ENCODE measurements at regions not wholly inside any gene's neighbourhood (a gene's known extent, or its start where the extent isn't known, plus 50 kb on each side); places are given as distances from the start of the nearest gene placed in this dataset.

DNA sequence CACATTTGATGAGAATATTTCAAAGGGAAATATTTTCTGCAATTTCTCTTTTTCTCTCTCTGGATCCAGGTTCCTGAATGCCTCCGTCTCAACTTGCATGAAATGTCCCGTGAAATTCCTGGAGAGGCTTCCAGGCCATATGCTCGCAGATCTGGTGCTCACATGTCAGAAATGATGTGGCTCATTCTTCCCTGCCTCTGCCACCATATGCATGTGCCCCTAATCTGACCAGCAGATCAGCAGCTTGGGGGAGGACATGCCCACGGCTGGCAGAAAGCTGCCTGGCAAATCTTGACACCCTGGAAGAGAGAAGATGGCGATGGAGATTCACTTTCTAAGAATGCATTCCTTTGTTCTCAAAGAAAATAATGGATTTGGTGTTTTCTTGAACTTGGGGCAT lies 490.7 kb downstream of the RPS24 start:
- TF ChIP-seq FOXP2 (optimal IDR thresholded peaks at IDR 0.05; ENCODE audit: control extremely low read depth, extremely low read length, insufficient read depth), result no peak
- no peak for TF ChIP-seq POLR2AphosphoS5 (IDR thresholded peaks at IDR 0.05; ENCODE audit: borderline replicate concordance, low read depth, low read length)
- no peak for TF ChIP-seq EZH2 (IDR thresholded peaks at IDR 0.05)
- no peak for DNase-seq (ENCODE audit: low read depth, low spot score)
- Histone ChIP-seq H3K9ac (ENCODE audit: insufficient read length) (no peak overlapping the region), H3K4me3 (no peak overlapping the region), H3K27ac (no peak overlapping the region), H3K9me3 (ENCODE audit: low read depth, low read length) (no peaks in the 10 kb centered on the region), H3K36me3 (ENCODE audit: insufficient read depth, low read length) (no peaks in the 10 kb centered on the region)

DNA sequence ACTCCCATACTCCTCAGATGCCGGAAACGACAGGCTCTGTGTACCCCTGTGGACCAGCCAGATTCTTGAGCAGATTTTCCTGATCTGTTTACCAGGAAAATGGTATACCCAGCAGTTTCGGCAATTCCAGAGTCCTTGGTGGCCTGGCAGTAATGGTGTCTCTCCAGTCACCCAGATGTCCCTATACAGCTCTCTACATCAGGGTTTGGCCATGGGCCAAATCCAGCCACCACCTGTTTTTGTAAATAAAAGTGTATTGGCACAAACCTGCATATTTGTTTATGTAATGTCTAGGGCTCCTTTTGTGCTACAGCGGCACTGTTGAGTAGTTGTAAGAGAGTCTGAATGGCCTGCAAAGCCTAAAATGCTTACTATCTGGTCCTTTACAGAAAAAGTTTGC lies 491.3 kb downstream of the RPS24 start:
- H3K9ac ChIP-seq (ENCODE audit: insufficient read length), result no peak overlapping the region
- no peak for DNase-seq (ENCODE audit: low read depth, low spot score)
- no peak overlapping the region for H3K4me3 ChIP-seq
- no peaks in the 10 kb centered on the region for H3K9me3 ChIP-seq (ENCODE audit: low read depth, low read length)
- TF ChIP-seq EZH2 (IDR thresholded peaks at IDR 0.05) (no peak), POLR2AphosphoS5 (IDR thresholded peaks at IDR 0.05; ENCODE audit: borderline replicate concordance, low read depth, low read length) (no peak), FOXP2 (optimal IDR thresholded peaks at IDR 0.05; ENCODE audit: control extremely low read depth, extremely low read length, insufficient read depth) (no peak)
- no peaks in the 10 kb centered on the region for H3K36me3 ChIP-seq (ENCODE audit: insufficient read depth, low read length)
- H3K27ac ChIP-seq, result no peak overlapping the region

DNA sequence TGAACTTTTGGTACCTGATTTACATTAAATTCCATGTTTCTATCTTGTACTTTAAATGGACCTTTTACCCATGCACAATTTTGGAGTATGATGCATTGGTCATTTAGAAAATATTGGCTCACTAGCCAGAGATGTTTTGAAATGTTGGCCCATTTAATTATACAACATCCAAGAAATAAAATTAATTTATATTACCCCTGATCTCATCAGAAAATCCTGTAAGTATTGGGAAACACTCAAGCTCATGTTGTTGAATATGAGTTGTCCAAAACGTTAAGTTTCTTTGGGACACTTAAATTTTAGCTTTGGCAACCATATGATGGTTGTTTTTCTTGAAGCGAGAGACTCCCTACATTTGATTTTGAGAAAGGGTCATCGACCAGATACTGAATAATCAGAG lies 492.7 kb downstream of the RPS24 start:
- no peak for TF ChIP-seq EZH2 (IDR thresholded peaks at IDR 0.05)
- no peak for TF ChIP-seq POLR2AphosphoS5 (IDR thresholded peaks at IDR 0.05; ENCODE audit: borderline replicate concordance, low read depth, low read length)
- no peak for TF ChIP-seq FOXP2 (optimal IDR thresholded peaks at IDR 0.05; ENCODE audit: control extremely low read depth, extremely low read length, insufficient read depth)
- no peak overlapping the region for H3K27ac ChIP-seq
- no peak overlapping the region for H3K9ac ChIP-seq (ENCODE audit: insufficient read length)
- H3K36me3 ChIP-seq (ENCODE audit: insufficient read depth, low read length), result no peaks in the 10 kb centered on the region
- DNase-seq (ENCODE audit: low read depth, low spot score), result no peak
- H3K9me3 ChIP-seq (ENCODE audit: low read depth, low read length), result no peaks in the 10 kb centered on the region
- H3K4me3 ChIP-seq, result no peak overlapping the region

DNA sequence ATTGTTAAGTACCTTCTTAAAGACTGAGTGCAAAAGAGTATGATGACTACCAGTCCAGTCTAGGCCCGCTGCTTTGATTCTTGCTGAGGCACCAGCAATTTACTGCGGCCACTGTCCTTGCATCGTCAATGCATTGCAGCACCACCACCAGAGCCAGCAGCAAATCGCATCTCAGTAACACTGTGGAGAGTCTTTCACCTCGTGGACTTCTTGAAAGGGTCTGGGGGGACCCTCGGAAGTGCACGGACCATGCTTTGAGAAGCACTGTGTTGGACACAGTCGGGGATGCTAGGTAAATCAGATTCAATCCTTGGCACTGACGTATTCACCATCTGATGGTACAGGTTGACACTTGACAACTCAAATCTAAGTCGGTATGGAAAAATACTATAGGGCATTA lies 493.6 kb downstream of the RPS24 start:
- Histone ChIP-seq H3K4me3 (no peak overlapping the region), H3K9me3 (ENCODE audit: low read depth, low read length) (no peaks in the 10 kb centered on the region), H3K27ac (no peak overlapping the region), H3K36me3 (ENCODE audit: insufficient read depth, low read length) (no peaks in the 10 kb centered on the region), H3K9ac (ENCODE audit: insufficient read length) (no peak overlapping the region)
- no peak for DNase-seq (ENCODE audit: low read depth, low spot score)
- TF ChIP-seq EZH2 (IDR thresholded peaks at IDR 0.05) (no peak), POLR2AphosphoS5 (IDR thresholded peaks at IDR 0.05; ENCODE audit: borderline replicate concordance, low read depth, low read length) (no peak), FOXP2 (optimal IDR thresholded peaks at IDR 0.05; ENCODE audit: control extremely low read depth, extremely low read length, insufficient read depth) (no peak)

DNA sequence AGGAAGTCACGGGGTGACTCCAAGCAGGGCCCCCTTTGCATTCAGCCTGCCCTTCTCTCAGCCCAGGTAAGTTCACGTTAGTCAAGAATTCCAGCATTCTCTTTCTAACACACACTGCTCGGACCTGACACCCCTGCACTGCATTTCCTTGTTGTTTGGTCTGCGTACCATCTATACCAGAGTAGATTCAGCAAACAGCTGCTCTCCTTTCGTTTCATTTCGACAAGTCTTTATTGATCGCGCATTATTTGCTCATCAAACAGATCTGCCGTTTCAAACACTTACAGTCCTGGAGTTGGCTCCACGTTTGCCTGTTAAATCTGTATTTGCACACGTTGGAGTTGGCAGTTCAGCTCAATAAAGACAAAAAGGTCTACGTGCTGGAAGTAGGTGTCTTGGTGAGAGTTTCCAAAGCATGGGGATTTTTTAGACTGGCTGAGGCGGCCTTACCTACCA lies 495.1 kb downstream of the RPS24 start:
- no peak overlapping the region for H3K4me3 ChIP-seq
- no peak overlapping the region for H3K9ac ChIP-seq (ENCODE audit: insufficient read length)
- H3K36me3 ChIP-seq (ENCODE audit: insufficient read depth, low read length), result no peaks in the 10 kb centered on the region
- TF ChIP-seq EZH2 (IDR thresholded peaks at IDR 0.05), result no peak
- no peak for TF ChIP-seq POLR2AphosphoS5 (IDR thresholded peaks at IDR 0.05; ENCODE audit: borderline replicate concordance, low read depth, low read length)
- no peak for TF ChIP-seq FOXP2 (optimal IDR thresholded peaks at IDR 0.05; ENCODE audit: control extremely low read depth, extremely low read length, insufficient read depth)
- no peak for DNase-seq (ENCODE audit: low read depth, low spot score)
- H3K27ac ChIP-seq, result no peak overlapping the region
- H3K9me3 ChIP-seq (ENCODE audit: low read depth, low read length), result no peaks in the 10 kb centered on the region

DNA sequence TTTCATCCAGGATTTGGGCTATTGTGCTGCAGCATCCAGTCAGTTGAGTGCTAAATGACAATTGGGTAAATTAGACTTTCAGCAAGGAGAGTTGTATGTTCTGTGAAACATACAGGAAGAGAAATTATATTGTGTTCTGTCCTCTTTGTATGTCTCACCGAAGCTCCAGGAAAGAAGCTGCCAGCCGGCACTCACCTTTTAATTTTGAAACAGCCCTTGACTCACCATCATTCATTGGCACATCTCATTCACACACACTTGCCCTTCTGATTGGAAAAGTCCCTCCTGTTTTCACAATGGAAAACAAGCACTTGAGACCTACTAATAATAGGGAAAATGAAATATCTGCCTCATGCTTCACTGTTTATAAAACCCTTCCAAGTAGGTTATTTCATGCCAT lies 495.6 kb downstream of the RPS24 start:
- no peak for TF ChIP-seq EZH2 (IDR thresholded peaks at IDR 0.05)
- no peak for TF ChIP-seq FOXP2 (optimal IDR thresholded peaks at IDR 0.05; ENCODE audit: control extremely low read depth, extremely low read length, insufficient read depth)
- DNase-seq (ENCODE audit: low read depth, low spot score), result no peak
- no peak overlapping the region for H3K9ac ChIP-seq (ENCODE audit: insufficient read length)
- H3K4me3 ChIP-seq, result no peak overlapping the region
- H3K36me3 ChIP-seq (ENCODE audit: insufficient read depth, low read length), result no peaks in the 10 kb centered on the region
- H3K9me3 ChIP-seq (ENCODE audit: low read depth, low read length), result no peaks in the 10 kb centered on the region
- H3K27ac ChIP-seq, result no peak overlapping the region

DNA sequence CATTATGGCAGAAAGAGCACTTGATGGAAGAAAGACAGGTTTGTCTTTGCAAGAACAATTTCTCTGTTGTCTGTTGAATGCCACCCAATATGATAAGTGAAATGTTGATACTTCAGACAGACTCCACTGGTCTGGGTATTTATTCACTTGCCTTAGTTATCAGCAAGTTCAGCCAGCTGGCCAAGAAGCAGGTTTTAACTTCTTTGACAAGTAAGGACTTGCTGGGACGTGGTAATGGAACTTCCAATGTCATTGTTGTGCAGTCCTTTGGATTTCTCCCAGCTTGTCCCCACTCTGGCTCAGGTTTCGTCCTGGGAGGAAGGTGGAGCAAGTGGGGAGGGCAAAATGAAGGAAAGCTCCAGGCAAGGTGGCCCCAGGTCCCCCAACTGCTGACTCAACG lies 497.4 kb downstream of the RPS24 start:
- Histone ChIP-seq H3K4me3 (no peak overlapping the region), H3K9me3 (ENCODE audit: low read depth, low read length) (no peaks in the 10 kb centered on the region), H3K9ac (ENCODE audit: insufficient read length) (no peak overlapping the region), H3K36me3 (ENCODE audit: insufficient read depth, low read length) (no peaks in the 10 kb centered on the region), H3K27ac (no peak overlapping the region)
- no peak for DNase-seq (ENCODE audit: low read depth, low spot score)
- TF ChIP-seq EZH2 (IDR thresholded peaks at IDR 0.05) (no peak), POLR2AphosphoS5 (IDR thresholded peaks at IDR 0.05; ENCODE audit: borderline replicate concordance, low read depth, low read length) (no peak), FOXP2 (optimal IDR thresholded peaks at IDR 0.05; ENCODE audit: control extremely low read depth, extremely low read length, insufficient read depth) (no peak)

DNA sequence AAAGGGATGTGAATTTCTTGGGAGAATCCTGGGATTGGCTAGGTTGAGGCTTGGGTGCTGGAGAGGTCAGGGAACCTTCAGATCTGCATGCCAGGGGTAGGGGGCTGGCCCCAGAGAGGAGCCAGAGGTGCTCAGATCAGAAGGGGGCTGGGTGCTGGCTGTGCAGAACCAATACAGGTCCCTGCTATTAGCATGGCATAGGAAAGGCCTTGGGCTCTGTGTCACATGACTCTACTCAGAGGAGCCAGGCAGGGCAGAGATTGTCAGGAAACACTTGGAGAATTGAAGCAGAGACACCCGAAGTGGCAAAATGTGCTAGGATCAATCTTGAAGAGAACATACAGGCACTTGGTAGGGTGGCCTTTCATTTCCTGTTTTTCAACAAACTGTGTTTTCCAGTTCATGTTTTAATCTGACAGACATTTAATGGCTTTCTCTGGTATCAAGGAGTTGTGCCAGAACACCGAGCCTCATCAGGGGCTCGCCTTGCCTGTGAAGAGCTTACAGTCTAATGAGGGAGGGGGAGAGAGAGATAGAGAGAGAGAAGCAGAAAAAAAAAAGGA lies 498.9 kb downstream of the RPS24 start:
- no peak overlapping the region for H3K27ac ChIP-seq
- no peaks in the 10 kb centered on the region for H3K36me3 ChIP-seq (ENCODE audit: insufficient read depth, low read length)
- no peak for DNase-seq (ENCODE audit: low read depth, low spot score)
- no peaks in the 10 kb centered on the region for H3K9me3 ChIP-seq (ENCODE audit: low read depth, low read length)
- no peak overlapping the region for H3K9ac ChIP-seq (ENCODE audit: insufficient read length)
- H3K4me3 ChIP-seq, result no peak overlapping the region
- TF ChIP-seq FOXP2 (optimal IDR thresholded peaks at IDR 0.05; ENCODE audit: control extremely low read depth, extremely low read length, insufficient read depth) (no peak), POLR2AphosphoS5 (IDR thresholded peaks at IDR 0.05; ENCODE audit: borderline replicate concordance, low read depth, low read length) (no peak)

DNA sequence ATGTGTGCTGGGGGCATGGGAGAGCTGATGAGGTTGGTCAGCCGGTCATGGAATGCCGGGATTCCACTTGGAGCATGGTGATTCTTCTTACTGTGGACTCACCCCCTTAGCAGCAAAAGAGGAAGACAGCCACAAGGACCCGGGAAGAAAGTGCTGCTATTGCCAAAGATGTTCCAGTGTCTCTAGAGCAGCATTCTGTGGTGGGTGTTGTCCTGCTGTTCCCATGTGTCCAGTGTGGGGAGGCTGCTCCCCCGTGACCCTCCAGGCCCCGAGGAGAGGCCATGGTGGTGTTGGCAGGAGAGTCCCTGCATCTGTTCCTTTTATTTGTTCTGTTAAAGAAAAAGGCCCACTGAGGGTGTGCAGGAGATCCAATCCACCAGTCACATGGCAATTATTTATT lies 499.4 kb downstream of the RPS24 start:
- no peaks in the 10 kb centered on the region for H3K36me3 ChIP-seq (ENCODE audit: insufficient read depth, low read length)
- no peak overlapping the region for H3K4me3 ChIP-seq
- DNase-seq (ENCODE audit: low read depth, low spot score), result no peak
- TF ChIP-seq POLR2AphosphoS5 (IDR thresholded peaks at IDR 0.05; ENCODE audit: borderline replicate concordance, low read depth, low read length), result no peak
- H3K9ac ChIP-seq (ENCODE audit: insufficient read length), result no peak overlapping the region
- no peak overlapping the region for H3K27ac ChIP-seq
- no peaks in the 10 kb centered on the region for H3K9me3 ChIP-seq (ENCODE audit: low read depth, low read length)

Measured in SK-N-MC (cell line).